ENCODE measurements at regions not wholly inside any gene's neighbourhood (a gene's known extent, or its start where the extent isn't known, plus 50 kb on each side); places are given as distances from the start of the nearest gene placed in this dataset.

GRCh38 chrX:18039023-18039422 is 177.9 kb upstream of the RAI2 start:
- H3K4me3 ChIP-seq (ENCODE audit: low read length), result no peak overlapping the region
- H3K27me3 Mint-ChIP-seq, result no peaks in the 10 kb centered on the region
- no peak for ATAC-seq (ENCODE audit: poor library complexity)
- no peak for TF ChIP-seq CTCF (IDR thresholded peaks at IDR 0.05)
- H3K4me3 Mint-ChIP-seq, result no peak overlapping the region
- H3K4me1 Mint-ChIP-seq (ENCODE audit: low read depth), result no peaks in the 10 kb centered on the region
- H3K27ac ChIP-seq (ENCODE audit: low read depth in 1 of 2, low read length in 2 of 2), result no peak overlapping the region
- no peaks in the 10 kb centered on the region for H3K27me3 ChIP-seq (ENCODE audit: control insufficient read depth in 1 of 2, insufficient read depth in 2 of 2, low read length in 2 of 2)
- H3K9me3 Mint-ChIP-seq, result no peaks in the 10 kb centered on the region
- DNase-seq, result no peak
- H3K36me3 Mint-ChIP-seq (ENCODE audit: low read depth), result no peaks in the 10 kb centered on the region
- H3K4me1 ChIP-seq (ENCODE audit: insufficient read depth, low read length), result no peaks in the 10 kb centered on the region
- ChIA-PET CTCF (no interaction called here), POLR2A (no interaction called here)
- H3K27ac Mint-ChIP-seq, result no peak overlapping the region
- H3K36me3 ChIP-seq (ENCODE audit: insufficient read depth, low read length), result no peaks in the 10 kb centered on the region
- H3K9me3 ChIP-seq (ENCODE audit: control insufficient read depth in 1 of 2, insufficient read depth in 1 of 2, low read length in 2 of 2), result no peaks in the 10 kb centered on the region
- intact Hi-C loops (cut with DNase I, micrococcal nuclease), result no loop called here

GRCh38 chrX:18036394-18036793 is 175.3 kb upstream of the RAI2 start:
- Mint-ChIP-seq H3K36me3 (ENCODE audit: low read depth) (no peaks in the 10 kb centered on the region), H3K27ac (no peak overlapping the region)
- CTCF ChIA-PET, result interaction anchor here (0.7 kb wide), 1 partner anchor 67 kb away, joined by 3 read pairs; no protein-coding TSS in a partner anchor

GRCh38 chrX:18034945-18035344 is 173.8 kb upstream of the RAI2 start:
- POLR2A ChIA-PET, result no interaction called here
- no peak for TF ChIP-seq CTCF (IDR thresholded peaks at IDR 0.05)

More at GRCh38 chrX:18036394-18036793, 175.3 kb upstream of the RAI2 start:
- Histone ChIP-seq H3K4me1 (ENCODE audit: insufficient read depth, low read length) (no peaks in the 10 kb centered on the region), H3K4me3 (ENCODE audit: low read length) (no peak overlapping the region), H3K27ac (ENCODE audit: low read depth in 1 of 2, low read length in 2 of 2) (no peak overlapping the region), H3K27me3 (ENCODE audit: control insufficient read depth in 1 of 2, insufficient read depth in 2 of 2, low read length in 2 of 2) (no peaks in the 10 kb centered on the region), H3K36me3 (ENCODE audit: insufficient read depth, low read length) (no peaks in the 10 kb centered on the region), H3K9me3 (ENCODE audit: control insufficient read depth in 1 of 2, insufficient read depth in 1 of 2, low read length in 2 of 2) (no peaks in the 10 kb centered on the region)
- intact Hi-C loops (cut with DNase I, micrococcal nuclease), result no loop called here
- Mint-ChIP-seq H3K27me3 (no peaks in the 10 kb centered on the region), H3K4me3 (no peak overlapping the region), H3K9me3 (no peaks in the 10 kb centered on the region), H3K4me1 (ENCODE audit: low read depth) (no peaks in the 10 kb centered on the region)
- ATAC-seq (ENCODE audit: poor library complexity) (no peak), DNase-seq (no peak)
- TF ChIP-seq CTCF (IDR thresholded peaks at IDR 0.05), result no peak
- POLR2A ChIA-PET, result no interaction called here

More at GRCh38 chrX:18034945-18035344, 173.8 kb upstream of the RAI2 start:
- no peaks in the 10 kb centered on the region for H3K27me3 Mint-ChIP-seq
- H3K36me3 ChIP-seq (ENCODE audit: insufficient read depth, low read length), result no peaks in the 10 kb centered on the region
- H3K4me3 ChIP-seq (ENCODE audit: low read length), result no peak overlapping the region
- no peaks in the 10 kb centered on the region for H3K9me3 ChIP-seq (ENCODE audit: control insufficient read depth in 1 of 2, insufficient read depth in 1 of 2, low read length in 2 of 2)
- no peaks in the 10 kb centered on the region for H3K36me3 Mint-ChIP-seq (ENCODE audit: low read depth)
- H3K27ac Mint-ChIP-seq, result no peak overlapping the region
- ATAC-seq (ENCODE audit: poor library complexity) (no peak), DNase-seq (no peak)
- H3K4me1 Mint-ChIP-seq (ENCODE audit: low read depth), result no peaks in the 10 kb centered on the region
- no peak overlapping the region for H3K27ac ChIP-seq (ENCODE audit: low read depth in 1 of 2, low read length in 2 of 2)
- H3K4me3 Mint-ChIP-seq, result no peak overlapping the region
- intact Hi-C loops (cut with DNase I, micrococcal nuclease), result no loop called here
- H3K27me3 ChIP-seq (ENCODE audit: control insufficient read depth in 1 of 2, insufficient read depth in 2 of 2, low read length in 2 of 2), result no peaks in the 10 kb centered on the region
- CTCF ChIA-PET, result no interaction called here
- H3K4me1 ChIP-seq (ENCODE audit: insufficient read depth, low read length), result no peaks in the 10 kb centered on the region
- no peaks in the 10 kb centered on the region for H3K9me3 Mint-ChIP-seq
